ENCODE measurements at regions not wholly inside any gene's neighbourhood (a gene's known extent, or its start where the extent isn't known, plus 50 kb on each side); places are given as distances from the start of the nearest gene placed in this dataset.
"Not testable (repeated sequence)": the region's sequence is repeated elsewhere in the genome, so short reads cannot be mapped to it uniquely, and the experiment has no call there.

DNA sequence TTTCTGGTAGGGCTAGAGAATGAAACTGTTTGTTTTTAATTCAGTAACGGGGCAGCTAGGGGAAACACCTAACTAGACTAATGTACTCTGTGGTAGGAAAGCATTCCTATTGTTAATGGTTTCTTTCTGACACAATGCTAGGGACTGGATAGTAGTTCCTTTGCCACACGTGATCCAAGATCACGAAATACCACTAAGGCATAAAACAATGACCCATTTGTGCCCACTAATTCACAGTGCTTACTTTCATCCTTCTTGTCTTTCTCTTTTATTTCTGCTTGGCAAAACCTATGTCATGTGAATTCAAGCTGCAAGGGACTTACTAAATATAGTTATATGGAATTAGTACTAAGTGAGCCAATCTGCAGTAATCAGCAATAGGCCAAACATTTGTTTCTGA, 834.1 kb upstream of the SLITRK6 start:
- no peak overlapping the region for H3K27ac ChIP-seq
- 85% methylated on average over 3 of the region's 3 CpGs for WGBS (ENCODE audit: low lambda C conversion rate, missing lambda C conversion rate)
- no peak overlapping the region for H2AFZ ChIP-seq
- no peaks in the 10 kb centered on the region for H4K20me1 ChIP-seq (ENCODE audit: insufficient read depth, poor library complexity, severe bottlenecking)
- TF ChIP-seq EZH2 (IDR thresholded peaks at IDR 0.05; ENCODE audit: borderline replicate concordance) (no peak), EZH2phosphoT487 (IDR thresholded peaks at IDR 0.05; ENCODE audit: low read depth, severe bottlenecking, unreplicated experiment) (no peak), CTCF (IDR thresholded peaks at IDR 0.05; ENCODE audit: poor library complexity) (no peak)
- no peak overlapping the region for H3K4me3 ChIP-seq
- H3K4me1 ChIP-seq (ENCODE audit: insufficient read depth), result no peaks in the 10 kb centered on the region
- no peak for DNase-seq (ENCODE audit: low spot score)
- no peaks in the 10 kb centered on the region for H3K9me2 ChIP-seq (replicated peaks; ENCODE audit: insufficient read depth)
- H3K79me2 ChIP-seq, result no peaks in the 10 kb centered on the region
- H3K36me3 ChIP-seq (replicated peaks; ENCODE audit: insufficient read depth, low read depth), result no peaks in the 10 kb centered on the region
- no peaks in the 10 kb centered on the region for H3K27me3 ChIP-seq
- H3K4me2 ChIP-seq, result no peak overlapping the region
- no peaks in the 10 kb centered on the region for H3K9me3 ChIP-seq (ENCODE audit: low read depth)

DNA sequence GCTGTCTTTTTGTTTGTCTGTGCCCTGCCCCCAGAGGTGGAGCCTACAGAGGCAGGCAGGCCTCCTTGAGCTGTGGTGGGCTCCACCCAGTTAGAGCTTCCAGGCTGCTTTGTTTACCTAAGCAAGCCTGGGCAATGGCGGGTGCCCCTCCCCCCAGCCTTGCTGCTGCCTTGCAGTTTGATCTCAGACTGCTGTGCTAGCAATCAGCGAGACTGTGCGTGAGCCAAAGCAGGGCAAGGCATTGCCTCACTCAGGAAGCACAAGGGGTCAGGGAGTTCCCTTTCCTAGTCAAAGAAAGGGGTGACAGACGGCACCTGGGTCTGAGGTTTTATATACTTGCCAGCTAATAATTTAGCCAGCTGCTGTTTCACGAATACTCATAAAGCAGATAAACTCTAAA, 852.0 kb upstream of the SLITRK6 start:
- not testable (repeated sequence) for H3K27ac ChIP-seq; H3K36me3 ChIP-seq (replicated peaks; ENCODE audit: insufficient read depth, low read depth); H3K4me1 ChIP-seq (ENCODE audit: insufficient read depth); H3K9me3 ChIP-seq (ENCODE audit: low read depth); H2AFZ ChIP-seq; H3K4me2 ChIP-seq; H3K9me2 ChIP-seq (replicated peaks; ENCODE audit: insufficient read depth); H4K20me1 ChIP-seq (ENCODE audit: insufficient read depth, poor library complexity, severe bottlenecking); H3K4me3 ChIP-seq; H3K27me3 ChIP-seq; H3K79me2 ChIP-seq
- DNase-seq (ENCODE audit: low spot score), result peak; percentile 23
- 39% methylated on average over 5 of the region's 5 CpGs for whole genome bisulfite sequencing (ENCODE audit: low lambda C conversion rate, missing lambda C conversion rate)

DNA sequence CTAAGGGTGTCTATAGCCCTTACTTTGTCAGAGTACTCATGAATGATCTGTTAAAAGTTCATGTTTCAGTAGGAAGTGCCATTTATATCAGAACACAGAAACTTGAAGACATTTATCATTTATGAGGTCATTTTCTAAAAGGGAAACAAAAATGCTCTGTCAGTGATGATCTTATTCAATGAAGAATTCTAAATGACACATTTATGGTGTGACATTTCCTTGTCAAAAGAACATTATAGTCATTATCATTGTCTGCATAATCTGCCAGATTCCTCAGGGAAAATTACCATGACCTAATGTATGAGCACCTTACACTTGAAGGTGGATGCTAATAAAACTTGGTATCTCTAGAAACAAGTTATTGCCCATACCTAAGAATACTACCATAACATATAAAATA, 853.8 kb upstream of the SLITRK6 start:
- Histone ChIP-seq H3K9me2 (replicated peaks; ENCODE audit: insufficient read depth) (no peaks in the 10 kb centered on the region), H4K20me1 (ENCODE audit: insufficient read depth, poor library complexity, severe bottlenecking) (no peaks in the 10 kb centered on the region), H3K4me1 (ENCODE audit: insufficient read depth) (no peaks in the 10 kb centered on the region), H3K4me3 (no peak overlapping the region), H3K4me2 (no peak overlapping the region), H3K27ac (no peak overlapping the region), H2AFZ (no peak overlapping the region), H3K9me3 (ENCODE audit: low read depth) (no peaks in the 10 kb centered on the region), H3K27me3 (no peaks in the 10 kb centered on the region), H3K36me3 (replicated peaks; ENCODE audit: insufficient read depth, low read depth) (no peaks in the 10 kb centered on the region), H3K79me2 (no peaks in the 10 kb centered on the region)
- DNase-seq (ENCODE audit: low spot score), result no peak
- TF ChIP-seq EZH2phosphoT487 (IDR thresholded peaks at IDR 0.05; ENCODE audit: low read depth, severe bottlenecking, unreplicated experiment) (no peak), CTCF (IDR thresholded peaks at IDR 0.05; ENCODE audit: poor library complexity) (no peak), EZH2 (IDR thresholded peaks at IDR 0.05; ENCODE audit: borderline replicate concordance) (no peak)

GRCh38 chr13:86655561-86655960, 856.3 kb upstream of the SLITRK6 start:
- Histone ChIP-seq H3K27ac (no peak overlapping the region), H3K4me1 (ENCODE audit: insufficient read depth) (no peaks in the 10 kb centered on the region), H3K9me2 (replicated peaks; ENCODE audit: insufficient read depth) (no peaks in the 10 kb centered on the region), H3K36me3 (replicated peaks; ENCODE audit: insufficient read depth, low read depth) (no peaks in the 10 kb centered on the region), H3K4me2 (no peak overlapping the region), H3K4me3 (no peak overlapping the region), H2AFZ (no peak overlapping the region), H3K9me3 (ENCODE audit: low read depth) (no peaks in the 10 kb centered on the region), H4K20me1 (ENCODE audit: insufficient read depth, poor library complexity, severe bottlenecking) (no peaks in the 10 kb centered on the region), H3K79me2 (no peaks in the 10 kb centered on the region), H3K27me3 (no peaks in the 10 kb centered on the region)
- TF ChIP-seq EZH2 (IDR thresholded peaks at IDR 0.05; ENCODE audit: borderline replicate concordance), result no peak
- no peak for TF ChIP-seq EZH2phosphoT487 (IDR thresholded peaks at IDR 0.05; ENCODE audit: low read depth, severe bottlenecking, unreplicated experiment)
- TF ChIP-seq CTCF (IDR thresholded peaks at IDR 0.05; ENCODE audit: poor library complexity), result no peak
- 77% methylated on average over 3 of the region's 3 CpGs for WGBS (ENCODE audit: low lambda C conversion rate, missing lambda C conversion rate)
- DNase-seq (ENCODE audit: low spot score), result no peak

Measured in hepatocyte (in vitro differentiated cells).